ENCODE measurements at regions not wholly inside any gene's neighbourhood (a gene's known extent, or its start where the extent isn't known, plus 50 kb on each side); places are given as distances from the start of the nearest gene placed in this dataset.

DNA sequence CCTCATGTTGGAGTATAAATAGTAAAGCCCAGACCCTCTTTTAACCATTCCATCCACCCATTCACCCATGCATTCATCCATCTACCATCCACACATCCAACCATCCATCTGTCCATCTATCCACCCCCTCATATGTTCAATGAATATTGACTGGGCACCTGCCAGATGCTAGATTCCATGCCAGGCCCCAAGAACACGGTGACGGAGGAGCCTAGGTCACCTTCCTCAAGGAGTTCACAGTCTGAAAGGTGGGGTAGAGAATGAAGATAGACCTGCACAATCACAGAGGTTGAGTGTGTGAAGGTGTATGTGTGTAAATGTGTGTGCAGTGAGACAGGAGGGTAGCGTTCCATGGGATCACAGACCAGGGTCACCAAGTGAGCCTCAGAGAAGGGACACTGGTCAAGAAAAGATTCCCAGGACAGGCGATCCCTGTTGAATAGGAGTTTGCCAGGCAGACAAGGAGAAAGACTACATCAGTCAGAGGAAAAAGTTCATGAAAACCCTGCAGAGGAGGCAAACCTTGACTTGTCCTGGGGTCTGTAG lies 287.2 kb downstream of the CYP26B1 start (continued):
- no peak for TF ChIP-seq GABPA (IDR thresholded peaks at IDR 0.05; ENCODE audit: borderline replicate concordance, insufficient read depth, low read length)
- TF ChIP-seq TAF1 (IDR thresholded peaks at IDR 0.05; ENCODE audit: low read depth, low read length): no peak
